ENCODE measurements at regions not wholly inside any gene's neighbourhood (a gene's known extent, or its start where the extent isn't known, plus 50 kb on each side); places are given as distances from the start of the nearest gene placed in this dataset.

DNA sequence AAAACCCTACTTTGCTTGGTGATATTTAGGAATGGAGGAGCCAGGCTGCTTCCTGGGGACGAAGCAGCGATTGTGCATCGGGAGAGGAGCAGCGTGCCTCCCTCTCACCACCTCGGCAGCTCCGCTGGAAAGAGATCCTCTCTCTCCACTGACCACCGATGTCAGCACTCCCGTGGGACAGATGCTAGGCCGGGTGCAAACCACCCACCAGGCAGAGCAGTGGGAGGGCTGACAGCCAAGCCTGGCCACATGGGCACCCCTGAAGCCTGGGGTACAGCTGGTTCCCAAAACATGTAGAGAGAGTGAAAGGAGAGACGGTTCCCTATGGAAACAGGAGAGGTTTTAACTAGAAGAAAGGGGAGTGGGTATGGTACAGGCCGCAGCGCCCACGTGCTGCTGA, 220.0 kb downstream of the ANKRD60 start:
- no peak overlapping the region for H3K4me3 Mint-ChIP-seq (ENCODE audit: unreplicated experiment)
- no peak overlapping the region for H3K27ac Mint-ChIP-seq (ENCODE audit: unreplicated experiment)
- H3K36me3 Mint-ChIP-seq (ENCODE audit: low read depth): no peaks in the 10 kb centered on the region
- TF ChIP-seq, protein P1, sequence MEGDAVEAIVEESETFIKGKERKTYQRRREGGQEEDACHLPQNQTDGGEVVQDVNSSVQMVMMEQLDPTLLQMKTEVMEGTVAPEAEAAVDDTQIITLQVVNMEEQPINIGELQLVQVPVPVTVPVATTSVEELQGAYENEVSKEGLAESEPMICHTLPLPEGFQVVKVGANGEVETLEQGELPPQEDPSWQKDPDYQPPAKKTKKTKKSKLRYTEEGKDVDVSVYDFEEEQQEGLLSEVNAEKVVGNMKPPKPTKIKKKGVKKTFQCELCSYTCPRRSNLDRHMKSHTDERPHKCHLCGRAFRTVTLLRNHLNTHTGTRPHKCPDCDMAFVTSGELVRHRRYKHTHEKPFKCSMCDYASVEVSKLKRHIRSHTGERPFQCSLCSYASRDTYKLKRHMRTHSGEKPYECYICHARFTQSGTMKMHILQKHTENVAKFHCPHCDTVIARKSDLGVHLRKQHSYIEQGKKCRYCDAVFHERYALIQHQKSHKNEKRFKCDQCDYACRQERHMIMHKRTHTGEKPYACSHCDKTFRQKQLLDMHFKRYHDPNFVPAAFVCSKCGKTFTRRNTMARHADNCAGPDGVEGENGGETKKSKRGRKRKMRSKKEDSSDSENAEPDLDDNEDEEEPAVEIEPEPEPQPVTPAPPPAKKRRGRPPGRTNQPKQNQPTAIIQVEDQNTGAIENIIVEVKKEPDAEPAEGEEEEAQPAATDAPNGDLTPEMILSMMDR (IDR thresholded peaks at IDR 0.05): no peak
- no peak for DNase-seq (ENCODE audit: low spot score)
- peaks cover 7% of the 10 kb centered on the region for H3K4me1 Mint-ChIP-seq (ENCODE audit: low read depth)
- no peaks in the 10 kb centered on the region for H3K9me3 Mint-ChIP-seq (ENCODE audit: low read depth)
- peaks cover 5% of the 10 kb centered on the region for H3K27me3 Mint-ChIP-seq (ENCODE audit: low read depth)

DNA sequence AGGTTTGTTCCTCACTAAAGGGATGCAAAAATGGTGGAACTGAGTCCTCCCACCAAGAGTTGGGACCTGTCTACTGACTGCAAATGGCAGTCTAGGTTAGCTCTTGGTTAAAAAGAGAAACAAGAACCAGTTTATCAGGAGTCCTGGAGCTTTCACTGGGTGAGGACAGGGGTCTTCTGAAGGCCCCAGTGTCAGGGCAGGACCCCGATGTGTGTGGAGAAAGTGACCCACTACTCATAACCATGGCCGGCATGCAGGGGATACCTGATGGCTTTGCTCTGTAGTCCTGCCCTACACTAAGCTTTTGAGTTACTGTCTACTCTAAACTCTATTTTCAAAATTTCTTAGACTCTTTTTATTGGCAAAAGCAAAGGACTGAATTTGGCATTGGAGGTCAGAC, 220.5 kb downstream of the ANKRD60 start:
- TF ChIP-seq, protein P1 (IDR thresholded peaks at IDR 0.05): no peak
- no peak overlapping the region for H3K27ac Mint-ChIP-seq (ENCODE audit: unreplicated experiment)
- no peak overlapping the region for H3K4me3 Mint-ChIP-seq (ENCODE audit: unreplicated experiment)
- H3K4me1 Mint-ChIP-seq (ENCODE audit: low read depth): peaks cover 3% of the 10 kb centered on the region
- H3K27me3 Mint-ChIP-seq (ENCODE audit: low read depth): peaks cover 5% of the 10 kb centered on the region
- DNase-seq (ENCODE audit: low spot score): no peak
- no peaks in the 10 kb centered on the region for H3K9me3 Mint-ChIP-seq (ENCODE audit: low read depth)
- no peaks in the 10 kb centered on the region for H3K36me3 Mint-ChIP-seq (ENCODE audit: low read depth)

GRCh38 chr20:58006346-58007316, 221.8 kb downstream of the ANKRD60 start:
- Mint-ChIP-seq H3K36me3 (ENCODE audit: low read depth) (no peaks in the 10 kb centered on the region), H3K27ac (ENCODE audit: unreplicated experiment) (no peak overlapping the region)

GRCh38 chr20:58005581-58006345, 222.7 kb downstream of the ANKRD60 start:
- no peak overlapping the region for H3K27ac Mint-ChIP-seq (ENCODE audit: unreplicated experiment)
- TF ChIP-seq, protein P1 (IDR thresholded peaks at IDR 0.05): no peak
- no peaks in the 10 kb centered on the region for H3K36me3 Mint-ChIP-seq (ENCODE audit: low read depth)
- no peak overlapping the region for H3K4me3 Mint-ChIP-seq (ENCODE audit: unreplicated experiment)
- peaks cover 5% of the 10 kb centered on the region for H3K27me3 Mint-ChIP-seq (ENCODE audit: low read depth)
- no peaks in the 10 kb centered on the region for H3K9me3 Mint-ChIP-seq (ENCODE audit: low read depth)
- DNase-seq (ENCODE audit: low spot score): no peak
- peaks cover 17% of the 10 kb centered on the region for H3K4me1 Mint-ChIP-seq (ENCODE audit: low read depth)

More at GRCh38 chr20:58006346-58007316, 221.8 kb downstream of the ANKRD60 start:
- H3K4me3 Mint-ChIP-seq (ENCODE audit: unreplicated experiment): no peak overlapping the region
- H3K4me1 Mint-ChIP-seq (ENCODE audit: low read depth): peaks cover 8% of the 10 kb centered on the region
- H3K27me3 Mint-ChIP-seq (ENCODE audit: low read depth): peaks cover 5% of the 10 kb centered on the region
- H3K9me3 Mint-ChIP-seq (ENCODE audit: low read depth): no peaks in the 10 kb centered on the region
- no peak for DNase-seq (ENCODE audit: low spot score)
- TF ChIP-seq, protein P1 (IDR thresholded peaks at IDR 0.05): no peak

DNA sequence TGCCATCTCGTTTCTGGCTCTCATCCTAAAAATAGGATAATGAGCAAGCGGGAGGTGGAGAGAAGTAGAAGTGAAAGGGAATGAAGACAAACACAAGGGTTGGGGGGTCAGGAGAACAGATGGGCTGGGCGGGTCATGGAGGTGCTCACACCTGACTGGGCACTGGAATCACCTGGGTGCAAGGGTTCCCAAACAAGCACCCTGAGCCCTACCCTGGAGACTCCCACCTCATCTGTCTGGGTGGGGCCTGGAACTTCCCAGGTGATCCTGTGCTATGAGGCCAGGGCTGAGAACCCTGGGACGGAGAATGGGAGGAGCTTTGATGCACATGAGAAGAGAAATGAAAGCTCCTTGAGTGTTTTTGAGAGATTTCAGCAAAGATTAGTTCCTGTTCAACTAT, 223.6 kb downstream of the ANKRD60 start:
- H3K27ac Mint-ChIP-seq (ENCODE audit: unreplicated experiment): no peak overlapping the region
- DNase-seq (ENCODE audit: low spot score): no peak
- no peak overlapping the region for H3K4me3 Mint-ChIP-seq (ENCODE audit: unreplicated experiment)
- H3K27me3 Mint-ChIP-seq (ENCODE audit: low read depth): peaks cover 5% of the 10 kb centered on the region
- H3K4me1 Mint-ChIP-seq (ENCODE audit: low read depth): peaks cover 20% of the 10 kb centered on the region
- TF ChIP-seq, protein P1 (IDR thresholded peaks at IDR 0.05): no peak
- H3K9me3 Mint-ChIP-seq (ENCODE audit: low read depth): no peaks in the 10 kb centered on the region
- H3K36me3 Mint-ChIP-seq (ENCODE audit: low read depth): no peaks in the 10 kb centered on the region

Data from chondrocyte (in vitro differentiated cells).